Memory B cell (primary cell): ENCODE measurements at regions not wholly inside any gene's neighbourhood (a gene's known extent, or its start where the extent isn't known, plus 50 kb on each side); places are given as distances from the start of the nearest gene placed in this dataset.
"Not testable (repeated sequence)": the region's sequence is repeated elsewhere in the genome, so short reads cannot be mapped to it uniquely, and the experiment has no call there.

ENCODE experiments used
- ATAC-seq: fragments of 150-1000 bp; cut with Tn5 transposase; 2 replicates; pipeline ENCODE4 v1.10.0; 2021; ENCODE audit warnings: low read depth, mild to moderate bottlenecking, moderate library complexity
- DNase-seq, 2 donors: peaks; one replicate each; pipeline ENCODE4 v3.0.0; 2022; ENCODE audit warnings: low spot score in 2 of 2
- H3K27ac Mint-ChIP-seq: one replicate; pipeline ENCODE4 v1.8.0; 2022; ENCODE audit warnings: mild to moderate bottlenecking, moderate library complexity, mixed read lengths
- H3K27me3 Mint-ChIP-seq: one replicate; pipeline ENCODE4 v1.8.0; 2022; ENCODE audit warnings: mixed read lengths
- H3K36me3 Mint-ChIP-seq: one replicate; pipeline ENCODE4 v1.8.0; 2022; ENCODE audit warnings: mild to moderate bottlenecking, mixed read lengths
- H3K4me1 Mint-ChIP-seq: one replicate; pipeline ENCODE4 v1.8.0; 2022; ENCODE audit warnings: mixed read lengths
- H3K4me3 Mint-ChIP-seq: one replicate; pipeline ENCODE4 v1.8.0; 2022; ENCODE audit warnings: mild to moderate bottlenecking, moderate library complexity, mixed read lengths
- H3K9me3 Mint-ChIP-seq: one replicate; pipeline ENCODE4 v1.8.0; 2022; ENCODE audit warnings: mixed read lengths

DNA sequence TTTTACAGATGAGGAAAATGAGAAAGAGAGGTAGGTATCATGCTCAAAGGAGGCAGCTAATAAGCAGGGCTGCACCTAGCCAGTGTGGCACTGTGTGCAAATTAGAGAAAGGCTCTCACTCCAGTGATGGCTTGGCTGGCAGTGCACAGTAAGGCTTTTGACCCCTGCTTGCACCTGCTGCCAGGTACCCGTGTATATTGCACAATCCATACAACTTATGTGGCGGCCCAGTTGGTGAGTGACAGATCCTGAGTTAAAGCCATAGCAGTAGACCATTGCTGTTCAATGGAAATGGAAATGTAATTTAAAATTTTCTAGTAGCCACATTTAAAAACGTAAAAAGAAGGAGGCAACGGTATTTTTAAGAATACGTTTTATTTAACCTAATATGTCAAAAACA is 266.4 kb upstream of the AZI2 start:
- H3K9me3 Mint-ChIP-seq = peaks cover 4% of the 10 kb centered on the region
- no peak overlapping the region for H3K27ac Mint-ChIP-seq
- no peaks in the 10 kb centered on the region for H3K27me3 Mint-ChIP-seq
- H3K36me3 Mint-ChIP-seq = no peaks in the 10 kb centered on the region
- no peak overlapping the region for H3K4me3 Mint-ChIP-seq
- H3K4me1 Mint-ChIP-seq = no peaks in the 10 kb centered on the region
- no peak for DNase-seq
- ATAC-seq = no peak

- Mint-ChIP-seq H3K27ac (no peak overlapping the region), H3K36me3 (no peaks in the 10 kb centered on the region), H3K4me3 (no peak overlapping the region), H3K4me1 (no peaks in the 10 kb centered on the region), H3K27me3 (no peaks in the 10 kb centered on the region), H3K9me3 (peaks cover 4% of the 10 kb centered on the region)
- ATAC-seq (no peak), DNase-seq (no peak)
These were observed 267.3 kb upstream of the AZI2 start for GRCh38 chr3:28615971-28616370.

DNA sequence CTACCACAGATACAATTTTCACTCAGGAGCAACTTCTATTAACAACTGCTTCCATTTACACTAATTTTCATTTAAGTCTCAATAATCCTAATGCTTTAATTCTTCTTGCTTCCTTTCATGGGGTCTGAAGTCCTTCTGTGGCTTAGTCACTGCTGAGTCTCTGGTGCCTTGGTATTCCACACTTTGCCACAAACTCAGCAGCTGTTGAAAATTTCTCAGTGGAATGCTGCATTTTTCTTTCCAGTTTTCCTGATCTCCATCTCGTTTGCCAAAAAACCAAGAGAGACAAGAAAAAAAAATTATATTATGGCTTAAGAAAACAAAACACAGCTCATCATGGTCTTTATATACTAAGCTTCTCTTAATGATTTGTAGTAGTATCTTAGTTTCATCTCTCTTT is 269.2 kb upstream of the AZI2 start:
- Mint-ChIP-seq H3K27me3 (no peaks in the 10 kb centered on the region), H3K27ac (no peak overlapping the region), H3K36me3 (no peaks in the 10 kb centered on the region), H3K9me3 (peaks cover 4% of the 10 kb centered on the region), H3K4me3 (no peak overlapping the region), H3K4me1 (no peaks in the 10 kb centered on the region)
- DNase-seq (no peak), ATAC-seq (no peak)

- no peaks in the 10 kb centered on the region for H3K36me3 Mint-ChIP-seq
- no peaks in the 10 kb centered on the region for H3K27me3 Mint-ChIP-seq
- H3K9me3 Mint-ChIP-seq = peaks cover 4% of the 10 kb centered on the region
- DNase-seq = no peak
- H3K4me1 Mint-ChIP-seq = no peaks in the 10 kb centered on the region
- no peak overlapping the region for H3K4me3 Mint-ChIP-seq
- no peak for ATAC-seq
- no peak overlapping the region for H3K27ac Mint-ChIP-seq
These were observed 274.5 kb upstream of the AZI2 start for GRCh38 chr3:28623106-28623505.

GRCh38 chr3:28624084-28624483 is 275.5 kb upstream of the AZI2 start:
- DNase-seq = no peak
- ATAC-seq = no peak
- Mint-ChIP-seq H3K9me3 (peaks cover 3% of the 10 kb centered on the region), H3K27me3 (no peaks in the 10 kb centered on the region), H3K4me1 (no peaks in the 10 kb centered on the region), H3K4me3 (no peak overlapping the region), H3K36me3 (no peaks in the 10 kb centered on the region), H3K27ac (no peak overlapping the region)

DNA sequence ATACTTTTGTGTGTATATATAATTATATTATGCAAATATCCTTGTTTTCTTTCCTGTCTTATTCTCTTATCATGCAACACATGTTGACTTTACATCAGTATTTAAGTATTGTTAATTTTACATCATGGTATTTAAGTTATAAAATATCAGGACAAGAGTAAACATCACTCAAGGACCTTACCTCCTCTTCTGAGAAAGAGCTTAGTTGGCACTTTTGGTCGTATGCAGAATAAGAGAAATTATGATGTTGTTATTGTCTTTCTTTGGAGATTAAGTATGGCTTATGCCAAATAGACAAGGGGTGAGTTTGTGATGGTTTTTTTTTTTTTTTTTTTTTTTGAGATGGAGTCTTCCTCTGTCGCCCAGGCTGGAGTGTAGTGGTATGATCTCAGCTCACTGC is 279.2 kb upstream of the AZI2 start:
- H3K27me3 Mint-ChIP-seq, H3K27ac Mint-ChIP-seq, H3K9me3 Mint-ChIP-seq, ATAC-seq, H3K36me3 Mint-ChIP-seq, H3K4me1 Mint-ChIP-seq, H3K4me3 Mint-ChIP-seq, DNase-seq: not testable (repeated sequence)

- no peaks in the 10 kb centered on the region for H3K4me1 Mint-ChIP-seq
- no peaks in the 10 kb centered on the region for H3K27me3 Mint-ChIP-seq
- H3K4me3 Mint-ChIP-seq = no peak overlapping the region
- no peak for ATAC-seq
- peaks cover 1% of the 10 kb centered on the region for H3K9me3 Mint-ChIP-seq
- no peak overlapping the region for H3K27ac Mint-ChIP-seq
- no peak for DNase-seq
- no peaks in the 10 kb centered on the region for H3K36me3 Mint-ChIP-seq
These were observed 285.4 kb upstream of the AZI2 start for GRCh38 chr3:28634019-28634418.

- no peak overlapping the region for H3K27ac Mint-ChIP-seq
- H3K36me3 Mint-ChIP-seq = no peaks in the 10 kb centered on the region
- H3K4me3 Mint-ChIP-seq = no peak overlapping the region
- peaks cover 1% of the 10 kb centered on the region for H3K9me3 Mint-ChIP-seq
- H3K4me1 Mint-ChIP-seq = no peaks in the 10 kb centered on the region
- no peaks in the 10 kb centered on the region for H3K27me3 Mint-ChIP-seq
- DNase-seq (no peak), ATAC-seq (no peak)
These were observed 289.1 kb upstream of the AZI2 start for GRCh38 chr3:28637742-28638141.

GRCh38 chr3:28645149-28645548 is 296.5 kb upstream of the AZI2 start:
- Mint-ChIP-seq H3K4me3 (no peak overlapping the region), H3K27me3 (no peaks in the 10 kb centered on the region), H3K36me3 (no peaks in the 10 kb centered on the region), H3K4me1 (no peaks in the 10 kb centered on the region), H3K27ac (no peak overlapping the region), H3K9me3 (no peaks in the 10 kb centered on the region)
- DNase-seq (no peak), ATAC-seq (no peak)

DNA sequence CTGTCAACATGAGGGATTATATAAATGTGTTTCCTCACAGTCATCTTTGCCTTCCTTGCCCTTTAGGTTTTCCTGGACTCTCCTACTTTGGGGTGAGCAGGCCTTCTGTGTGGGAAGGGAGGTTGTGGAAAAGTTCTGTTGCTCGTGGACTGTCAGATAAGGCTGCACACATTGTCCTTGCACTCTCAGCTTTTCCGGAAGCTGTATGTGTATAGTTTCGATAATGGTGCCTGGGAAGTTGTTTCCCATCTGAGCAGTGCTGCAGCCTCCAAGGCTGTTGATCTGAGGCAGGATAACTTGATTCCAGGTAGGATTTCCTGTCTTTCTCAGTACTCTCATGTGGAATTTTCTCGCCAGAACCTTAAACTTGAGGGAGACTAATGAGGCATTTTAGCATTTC is 297.8 kb upstream of the AZI2 start:
- DNase-seq = no peak
- H3K27me3 Mint-ChIP-seq = no peaks in the 10 kb centered on the region
- no peak overlapping the region for H3K27ac Mint-ChIP-seq
- no peak for ATAC-seq
- no peak overlapping the region for H3K4me3 Mint-ChIP-seq
- no peaks in the 10 kb centered on the region for H3K4me1 Mint-ChIP-seq
- no peaks in the 10 kb centered on the region for H3K36me3 Mint-ChIP-seq
- no peaks in the 10 kb centered on the region for H3K9me3 Mint-ChIP-seq

DNA sequence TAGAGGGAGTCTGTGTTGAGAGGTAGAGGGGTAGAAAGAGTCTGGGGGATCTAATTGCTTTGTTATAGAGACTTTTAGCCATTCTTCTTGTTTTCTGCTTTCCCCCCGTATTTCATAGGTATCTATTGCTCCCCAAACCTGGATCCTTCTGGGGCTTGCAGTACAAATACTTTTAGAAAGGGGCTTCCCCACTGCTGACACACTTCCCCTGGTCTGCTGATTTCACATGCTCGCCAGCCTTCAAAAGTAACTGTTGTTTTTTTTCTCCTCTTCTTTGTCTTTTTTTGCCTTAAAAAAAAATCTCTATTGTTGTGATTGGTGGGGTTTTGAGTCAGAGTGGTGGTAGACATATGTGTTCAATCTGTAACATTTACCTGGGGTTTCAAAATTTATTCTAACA is 300.6 kb upstream of the AZI2 start:
- Mint-ChIP-seq H3K4me1 (no peaks in the 10 kb centered on the region), H3K36me3 (no peaks in the 10 kb centered on the region), H3K4me3 (no peak overlapping the region), H3K27ac (no peak overlapping the region), H3K27me3 (no peaks in the 10 kb centered on the region), H3K9me3 (no peaks in the 10 kb centered on the region)
- DNase-seq (no peak), ATAC-seq (no peak)

- Mint-ChIP-seq H3K9me3 (no peaks in the 10 kb centered on the region), H3K27ac (no peak overlapping the region), H3K4me1 (no peaks in the 10 kb centered on the region), H3K36me3 (no peaks in the 10 kb centered on the region), H3K27me3 (no peaks in the 10 kb centered on the region), H3K4me3 (no peak overlapping the region)
- DNase-seq = no peak
- no peak for ATAC-seq
These were observed 302.5 kb upstream of the AZI2 start for GRCh38 chr3:28651159-28651558.

GRCh38 chr3:28664123-28664522 is 315.5 kb upstream of the AZI2 start:
- Mint-ChIP-seq H3K9me3 (no peaks in the 10 kb centered on the region), H3K36me3 (no peaks in the 10 kb centered on the region), H3K27ac (no peak overlapping the region), H3K4me3 (no peak overlapping the region), H3K4me1 (no peaks in the 10 kb centered on the region), H3K27me3 (no peaks in the 10 kb centered on the region)
- ATAC-seq (no peak), DNase-seq (no peak)

GRCh38 chr3:28667646-28668621 is 319.3 kb upstream of the AZI2 start:
- peak in 1 of 2 donors; percentile 10 for DNase-seq
- H3K27me3 Mint-ChIP-seq = no peaks in the 10 kb centered on the region
- H3K4me3 Mint-ChIP-seq = no peak overlapping the region
- no peak for ATAC-seq
- H3K4me1 Mint-ChIP-seq = no peaks in the 10 kb centered on the region
- H3K27ac Mint-ChIP-seq = no peak overlapping the region
- H3K9me3 Mint-ChIP-seq = no peaks in the 10 kb centered on the region
- H3K36me3 Mint-ChIP-seq = no peaks in the 10 kb centered on the region

- Mint-ChIP-seq H3K4me1 (no peaks in the 10 kb centered on the region), H3K4me3 (no peak overlapping the region), H3K9me3 (no peaks in the 10 kb centered on the region), H3K36me3 (no peaks in the 10 kb centered on the region), H3K27ac (no peak overlapping the region), H3K27me3 (peaks cover 1% of the 10 kb centered on the region)
- DNase-seq (no peak), ATAC-seq (no peak)
These were observed 321.2 kb upstream of the AZI2 start for GRCh38 chr3:28669870-28670269.
